T-helper 17 cell (primary cell): ENCODE measurements at regions not wholly inside any gene's neighbourhood (a gene's known extent, or its start where the extent isn't known, plus 50 kb on each side); places are given as distances from the start of the nearest gene placed in this dataset.

ENCODE experiments used
- ATAC-seq: fragments of 150-1000 bp; cut with Tn5 transposase; 2 replicates; pipeline ENCODE4 v1.10.0; 2021; ENCODE audit warnings: mild to moderate bottlenecking, moderate library complexity
- DNase-seq, 3 donors: peaks; one replicate each; pipeline versions ENCODE4 v3.0.0 to v3.0.0-alpha.2; 2020 to 2021
- H3K9me3 ChIP-seq: one replicate; pipeline ENCODE4 v1.7.0; 2013; ENCODE audit warnings: low read length, mild to moderate bottlenecking; ENCODE audit not compliant: control insufficient read depth, poor library complexity, severe bottlenecking
- H3K27ac Mint-ChIP-seq: one replicate; pipeline ENCODE4 v1.8.0; 2022; ENCODE audit warnings: mild to moderate bottlenecking, moderate library complexity, mixed read lengths
- H3K27me3 Mint-ChIP-seq: one replicate; pipeline ENCODE4 v1.8.0; 2022; ENCODE audit warnings: mixed read lengths
- H3K36me3 Mint-ChIP-seq: one replicate; pipeline ENCODE4 v1.8.0; 2022; ENCODE audit warnings: low read depth, mixed read lengths
- H3K4me1 Mint-ChIP-seq: one replicate; pipeline ENCODE4 v1.8.0; 2022; ENCODE audit warnings: mild to moderate bottlenecking, mixed read lengths
- H3K4me3 Mint-ChIP-seq: one replicate; pipeline ENCODE4 v1.8.0; 2022; ENCODE audit warnings: mild to moderate bottlenecking, moderate library complexity, mixed read lengths

DNA sequence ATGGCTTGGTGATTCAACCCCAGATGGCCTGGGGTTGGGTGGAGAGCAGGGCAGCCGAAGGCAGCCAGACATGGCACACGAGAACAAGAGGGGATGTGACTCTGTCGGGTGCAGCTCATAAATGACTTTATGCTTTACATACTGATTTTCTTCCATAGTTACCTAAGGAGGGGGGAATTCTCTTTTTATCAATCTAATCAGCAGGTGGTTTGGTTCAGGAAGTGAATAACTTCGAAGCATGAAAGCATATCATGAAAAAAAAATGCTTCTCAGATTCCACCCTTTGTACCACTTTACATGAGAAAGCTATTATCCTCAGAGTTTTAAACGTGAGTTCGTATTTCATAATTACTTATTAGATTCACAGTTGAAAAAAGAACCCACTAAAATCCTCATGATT is 908.9 kb upstream of the LCORL start:
- Mint-ChIP-seq H3K4me3 (no peak overlapping the region), H3K27ac (no peak overlapping the region), H3K27me3 (no peaks in the 10 kb centered on the region), H3K4me1 (no peaks in the 10 kb centered on the region), H3K36me3 (no peaks in the 10 kb centered on the region)
- DNase-seq (no peak), ATAC-seq (no peak)
- no peaks in the 10 kb centered on the region for H3K9me3 ChIP-seq

DNA sequence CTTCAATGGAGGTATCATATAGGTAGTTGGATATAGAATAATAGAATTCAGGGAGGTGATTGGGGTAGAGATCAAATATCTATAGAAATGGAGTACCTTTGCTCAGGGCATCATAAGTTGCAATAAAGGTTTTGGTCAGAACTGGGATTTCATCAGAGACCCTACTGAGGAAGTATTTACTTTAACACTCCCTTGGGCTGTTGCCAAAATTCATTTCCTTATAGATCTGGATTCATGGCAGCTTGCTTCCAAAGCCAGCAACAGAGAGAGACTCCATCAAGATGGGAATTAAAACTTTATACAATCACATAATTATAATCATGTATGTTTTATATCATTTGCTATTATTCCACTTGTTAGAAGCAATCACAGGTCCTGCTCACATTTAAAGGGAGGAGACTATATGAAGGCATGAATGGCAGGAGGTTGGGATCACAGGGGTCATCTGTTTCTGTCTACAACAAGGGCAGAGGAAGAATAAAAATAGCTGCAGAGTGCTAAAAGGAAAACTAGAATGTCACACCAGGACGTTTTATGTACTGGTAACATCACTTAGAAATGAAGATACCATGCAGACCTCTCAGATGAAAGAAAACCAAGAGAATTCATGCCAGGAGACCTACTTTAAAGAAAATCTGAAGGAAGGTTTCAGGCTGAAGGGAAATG is 902.1 kb upstream of the LCORL start:
- Mint-ChIP-seq H3K27ac (no peak overlapping the region), H3K4me3 (no peak overlapping the region), H3K36me3 (no peaks in the 10 kb centered on the region), H3K27me3 (no peaks in the 10 kb centered on the region), H3K4me1 (no peaks in the 10 kb centered on the region)
- no peak for DNase-seq
- no peak for ATAC-seq
- H3K9me3 ChIP-seq = no peaks in the 10 kb centered on the region

DNA sequence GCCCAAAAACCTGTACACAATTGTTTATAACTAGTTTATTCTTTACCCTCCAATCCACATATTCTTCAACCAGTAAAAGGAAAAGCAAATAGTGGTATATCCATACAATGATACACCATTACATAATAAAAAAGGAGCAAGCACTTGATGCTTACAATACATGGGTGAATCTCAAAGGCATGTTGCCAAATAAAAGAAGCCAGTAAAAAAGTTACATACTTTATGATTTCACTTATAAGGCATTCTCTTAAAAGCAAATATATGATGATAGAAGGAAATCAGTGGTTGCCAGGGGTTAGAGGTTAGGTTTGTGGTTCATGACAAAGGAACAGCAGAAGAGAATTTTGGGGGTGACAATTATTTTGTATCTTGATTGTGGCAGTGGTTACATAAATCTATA is 896.1 kb upstream of the LCORL start:
- no peak for DNase-seq
- Mint-ChIP-seq H3K4me1 (no peaks in the 10 kb centered on the region), H3K4me3 (no peak overlapping the region), H3K36me3 (no peaks in the 10 kb centered on the region), H3K27ac (no peak overlapping the region), H3K27me3 (no peaks in the 10 kb centered on the region)
- no peaks in the 10 kb centered on the region for H3K9me3 ChIP-seq
- ATAC-seq = no peak

DNA sequence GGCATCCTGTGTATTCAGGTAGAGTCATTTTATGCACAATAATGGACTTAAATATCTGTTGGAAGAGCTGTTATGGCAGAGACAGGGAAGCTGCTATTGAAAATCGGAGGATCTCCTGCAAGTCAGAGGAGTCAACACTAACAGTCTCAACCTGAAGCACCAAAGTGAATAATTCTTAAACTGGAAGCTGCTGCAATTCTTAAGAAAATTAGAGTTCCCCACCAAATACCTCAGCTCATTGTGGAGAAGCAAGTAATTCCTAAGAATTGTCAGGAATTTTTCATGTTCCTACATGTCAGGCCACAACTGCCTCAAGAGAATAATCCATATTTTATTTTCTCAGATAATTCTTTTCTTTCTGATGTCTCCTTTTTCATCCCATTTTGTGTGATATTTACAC is 892.6 kb upstream of the LCORL start:
- H3K4me3 Mint-ChIP-seq = no peak overlapping the region

DNA sequence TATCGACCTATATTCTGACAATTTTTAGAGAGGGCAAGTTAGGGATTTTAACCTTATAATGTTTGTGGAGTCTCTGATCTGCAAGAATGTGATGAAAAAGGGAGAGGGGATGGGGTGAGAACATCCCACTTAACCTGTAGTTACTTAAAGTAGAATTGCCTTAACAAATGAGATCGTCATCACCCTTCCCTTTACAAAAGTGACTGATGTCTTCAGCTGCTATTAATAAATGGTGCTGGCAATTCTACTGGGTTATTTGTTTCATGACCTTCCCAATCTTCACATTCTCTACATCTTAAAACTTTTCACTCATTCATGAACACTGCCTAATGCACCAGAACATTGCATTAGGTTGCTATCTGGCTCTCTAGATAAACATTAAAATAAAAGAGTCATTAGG is 873.4 kb upstream of the LCORL start:
- Mint-ChIP-seq H3K4me1 (no peaks in the 10 kb centered on the region), H3K27ac (no peak overlapping the region), H3K4me3 (no peak overlapping the region), H3K36me3 (no peaks in the 10 kb centered on the region), H3K27me3 (no peaks in the 10 kb centered on the region)
- ATAC-seq = no peak
- no peak for DNase-seq
- no peaks in the 10 kb centered on the region for H3K9me3 ChIP-seq

More for the DNA sequence above, 892.6 kb upstream of the LCORL start:
- H3K9me3 ChIP-seq = no peaks in the 10 kb centered on the region
- no peaks in the 10 kb centered on the region for H3K27me3 Mint-ChIP-seq
- no peak for ATAC-seq
- H3K27ac Mint-ChIP-seq = no peak overlapping the region
- no peaks in the 10 kb centered on the region for H3K4me1 Mint-ChIP-seq
- no peak for DNase-seq
- no peaks in the 10 kb centered on the region for H3K36me3 Mint-ChIP-seq

DNA sequence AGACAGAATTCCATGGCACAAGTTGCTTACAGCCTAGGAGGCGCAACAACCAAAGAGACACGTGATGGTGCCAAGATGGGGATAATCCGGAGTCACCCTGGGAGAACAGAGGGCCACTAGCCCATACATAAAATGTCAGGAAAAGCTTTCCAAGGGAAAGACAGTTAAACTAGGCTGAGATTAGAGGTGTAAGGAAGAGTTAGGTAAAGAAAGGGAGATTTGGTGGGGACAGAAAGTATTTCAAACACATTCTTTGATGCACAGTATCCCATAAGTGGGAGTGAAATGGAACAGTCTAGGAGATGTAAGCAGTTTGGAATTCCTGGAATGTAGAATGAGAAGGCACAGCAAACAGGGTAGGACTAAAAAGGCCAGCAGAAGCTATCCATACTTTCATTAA is 860.9 kb upstream of the LCORL start:
- no peaks in the 10 kb centered on the region for H3K36me3 Mint-ChIP-seq
- H3K27me3 Mint-ChIP-seq = no peaks in the 10 kb centered on the region
- ATAC-seq = no peak
- H3K4me3 Mint-ChIP-seq = no peak overlapping the region
- H3K4me1 Mint-ChIP-seq = no peaks in the 10 kb centered on the region
- H3K9me3 ChIP-seq = no peaks in the 10 kb centered on the region
- DNase-seq = no peak
- H3K27ac Mint-ChIP-seq = no peak overlapping the region

DNA sequence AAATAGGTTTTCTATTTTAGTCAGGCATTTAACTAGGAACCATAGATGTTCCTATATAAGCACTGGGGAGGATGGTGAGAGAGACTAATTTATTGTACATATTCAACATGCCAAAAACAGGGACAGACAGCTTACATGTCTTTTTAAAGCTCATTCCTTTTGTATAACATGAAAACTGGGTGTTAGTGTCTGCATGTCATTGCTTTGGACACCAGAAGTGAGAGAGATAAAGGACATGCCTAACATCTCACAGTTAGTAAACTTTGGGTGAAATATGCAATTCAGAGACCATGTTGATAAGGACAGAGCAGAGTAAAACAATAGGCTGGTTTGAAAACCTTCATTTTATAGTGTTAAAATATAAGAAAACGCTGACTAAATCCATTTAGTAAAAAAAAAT is 860.0 kb upstream of the LCORL start:
- DNase-seq = no peak
- no peaks in the 10 kb centered on the region for H3K9me3 ChIP-seq
- no peak for ATAC-seq
- no peak overlapping the region for H3K27ac Mint-ChIP-seq
- H3K27me3 Mint-ChIP-seq = no peaks in the 10 kb centered on the region
- no peaks in the 10 kb centered on the region for H3K4me1 Mint-ChIP-seq
- no peaks in the 10 kb centered on the region for H3K36me3 Mint-ChIP-seq
- no peak overlapping the region for H3K4me3 Mint-ChIP-seq

DNA sequence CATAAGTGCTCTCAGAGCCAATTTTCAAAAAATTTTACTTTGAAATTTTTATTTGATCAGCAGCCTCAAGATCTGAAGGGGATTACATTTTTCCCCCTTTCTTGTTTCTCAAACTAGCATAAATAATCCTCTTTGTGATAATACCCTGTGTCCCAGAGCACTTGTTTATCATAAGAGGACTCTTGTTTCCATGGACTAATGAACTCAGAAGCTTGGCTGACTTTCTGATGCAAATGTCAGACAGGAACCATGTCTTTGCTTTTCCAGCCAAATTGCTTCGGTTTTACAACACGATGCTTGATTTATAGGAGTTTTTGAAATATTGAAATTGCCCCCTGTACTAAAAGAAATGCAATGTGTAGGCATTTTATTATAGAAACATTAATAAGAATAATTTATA is 859.3 kb upstream of the LCORL start:
- H3K27me3 Mint-ChIP-seq = no peaks in the 10 kb centered on the region

DNA sequence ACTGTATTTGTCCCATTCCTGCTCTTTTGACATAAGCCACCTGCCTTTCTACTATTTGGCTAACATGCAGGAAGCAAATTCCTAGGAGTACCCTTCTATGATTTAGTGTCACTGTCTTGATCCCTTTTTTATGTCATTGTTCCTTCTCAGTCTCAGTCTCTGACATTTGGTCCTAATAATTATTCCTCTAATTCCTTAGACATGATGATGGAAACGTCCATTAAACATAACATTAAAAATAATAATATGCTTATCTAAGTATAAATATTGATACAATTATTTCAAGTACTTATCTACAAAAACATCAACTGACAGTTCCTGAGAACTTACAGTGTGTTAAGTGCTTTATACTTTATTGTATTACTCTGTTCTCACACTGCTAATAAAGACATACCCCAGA is 857.0 kb upstream of the LCORL start:
- no peak for ATAC-seq
- Mint-ChIP-seq H3K27ac (no peak overlapping the region), H3K36me3 (no peaks in the 10 kb centered on the region), H3K4me1 (no peaks in the 10 kb centered on the region), H3K4me3 (no peak overlapping the region), H3K27me3 (no peaks in the 10 kb centered on the region)
- DNase-seq = no peak
- H3K9me3 ChIP-seq = no peaks in the 10 kb centered on the region

More for the DNA sequence above, 859.3 kb upstream of the LCORL start:
- H3K4me1 Mint-ChIP-seq = no peaks in the 10 kb centered on the region
- no peaks in the 10 kb centered on the region for H3K9me3 ChIP-seq
- DNase-seq (no peak), ATAC-seq (no peak)
- H3K27ac Mint-ChIP-seq = no peak overlapping the region
- H3K36me3 Mint-ChIP-seq = no peaks in the 10 kb centered on the region
- no peak overlapping the region for H3K4me3 Mint-ChIP-seq

DNA sequence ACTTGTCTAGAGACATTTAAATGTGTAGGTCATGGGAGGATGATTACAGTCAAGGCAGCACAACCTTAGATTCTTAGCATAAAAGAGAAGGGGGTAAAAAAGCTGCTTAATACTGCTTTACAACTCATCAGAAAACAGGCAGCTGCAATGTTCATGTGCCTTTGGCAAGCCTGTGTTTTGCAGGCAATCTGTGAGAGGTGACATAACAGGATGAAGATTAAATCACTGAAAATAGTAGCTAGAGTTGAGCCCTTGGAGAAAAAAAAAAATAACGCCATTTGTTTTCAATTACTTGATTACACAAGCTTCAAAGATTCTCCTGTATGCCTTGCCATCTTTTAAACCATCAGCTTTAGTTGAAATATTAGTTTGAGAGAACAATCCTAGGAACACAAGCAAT is 847.6 kb upstream of the LCORL start:
- Mint-ChIP-seq H3K27ac (no peak overlapping the region), H3K36me3 (no peaks in the 10 kb centered on the region), H3K4me3 (no peak overlapping the region), H3K27me3 (no peaks in the 10 kb centered on the region), H3K4me1 (no peaks in the 10 kb centered on the region)
- no peaks in the 10 kb centered on the region for H3K9me3 ChIP-seq
- DNase-seq = no peak
- ATAC-seq = no peak

DNA sequence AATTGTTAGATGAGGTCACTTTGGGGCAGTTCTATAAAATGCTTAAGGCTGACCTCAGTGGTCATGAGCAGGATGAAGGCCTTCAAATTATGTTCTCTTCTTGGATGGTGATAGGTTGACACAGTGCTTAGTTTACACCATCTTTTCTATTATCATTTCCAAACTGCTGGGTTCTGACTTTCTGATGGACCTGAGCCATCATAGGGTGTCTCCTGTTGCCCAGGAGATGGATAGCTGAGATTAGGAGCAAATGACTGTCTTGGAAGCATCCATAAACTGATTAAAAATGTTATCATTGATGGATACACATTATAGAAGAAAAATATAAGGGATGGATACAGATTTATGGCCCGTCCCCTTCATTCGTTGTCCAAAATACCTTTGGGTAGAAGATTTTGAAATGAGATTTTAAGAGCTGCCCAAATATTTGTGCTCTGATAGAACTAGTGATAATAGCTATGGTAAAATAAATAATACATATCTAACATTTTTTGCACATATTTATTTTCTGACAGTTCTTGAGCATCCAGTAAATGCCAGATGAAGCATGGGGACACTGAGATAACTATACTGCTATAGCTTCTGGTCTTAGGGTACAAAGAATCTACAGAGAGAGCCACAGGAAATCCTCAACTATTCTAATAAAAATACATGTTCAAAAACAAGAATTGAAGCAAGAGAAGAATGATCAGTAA is 839.4 kb upstream of the LCORL start:
- H3K4me3 Mint-ChIP-seq = no peak overlapping the region
- H3K27me3 Mint-ChIP-seq = no peaks in the 10 kb centered on the region
- DNase-seq = no peak
- H3K36me3 Mint-ChIP-seq = no peaks in the 10 kb centered on the region
- no peak for ATAC-seq
- no peaks in the 10 kb centered on the region for H3K4me1 Mint-ChIP-seq
- H3K9me3 ChIP-seq = peaks cover 2% of the 10 kb centered on the region
- no peak overlapping the region for H3K27ac Mint-ChIP-seq

DNA sequence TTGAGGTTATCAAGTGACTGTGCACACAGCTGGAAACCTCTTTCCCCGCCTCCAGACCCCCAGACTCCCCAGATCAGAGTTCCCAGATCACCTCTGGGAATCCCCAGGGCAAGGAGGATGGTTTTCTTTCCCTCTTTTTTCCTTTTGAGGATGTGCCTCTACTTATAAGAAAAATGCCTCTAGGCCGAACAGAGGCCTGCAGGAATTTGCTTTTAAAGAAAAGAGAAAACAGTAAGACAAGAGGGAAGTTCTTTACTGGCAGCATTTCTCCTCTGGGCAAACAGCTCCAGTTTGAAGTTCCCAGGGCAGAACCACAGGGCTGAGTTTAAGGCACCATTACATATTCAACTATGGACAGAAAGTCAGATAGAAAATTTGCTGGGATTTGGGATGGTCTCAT is 837.9 kb upstream of the LCORL start:
- ATAC-seq (no peak), DNase-seq (no peak)
- Mint-ChIP-seq H3K27ac (no peak overlapping the region), H3K4me3 (no peak overlapping the region), H3K27me3 (no peaks in the 10 kb centered on the region), H3K36me3 (no peaks in the 10 kb centered on the region), H3K4me1 (no peaks in the 10 kb centered on the region)
- H3K9me3 ChIP-seq = peaks cover 2% of the 10 kb centered on the region

DNA sequence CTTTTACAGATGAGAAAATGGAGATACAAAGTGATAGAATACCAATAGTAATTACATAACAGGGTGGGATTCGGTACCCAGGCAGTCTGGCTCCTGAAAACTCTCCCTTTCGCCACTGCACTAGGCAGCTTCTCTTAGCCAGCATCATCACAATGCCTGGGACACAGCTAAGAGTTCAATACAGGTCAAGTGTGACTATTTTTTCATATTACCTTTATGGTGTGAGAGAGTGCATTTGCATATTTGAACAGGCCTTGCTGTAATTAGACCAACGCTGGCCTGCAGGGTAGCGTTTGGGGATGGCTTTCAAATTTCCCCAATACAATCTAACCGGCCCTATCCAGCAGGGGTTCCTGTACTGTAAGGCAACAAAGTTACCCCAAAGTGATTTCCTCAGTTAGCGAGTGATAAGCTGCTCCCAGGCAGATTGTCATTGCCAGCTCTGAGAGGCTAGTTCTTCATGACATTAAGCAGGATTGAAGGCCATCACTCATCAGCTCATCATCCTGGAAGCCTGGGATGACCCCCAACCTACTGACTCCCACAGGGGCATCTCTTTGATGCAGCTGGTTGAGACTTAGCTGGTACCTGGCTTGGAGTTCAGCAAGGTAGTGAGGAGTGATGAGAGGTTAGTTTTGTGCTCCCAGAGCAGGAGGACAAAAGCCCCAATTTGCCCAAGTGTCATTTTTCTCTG is 836.8 kb upstream of the LCORL start:
- Mint-ChIP-seq H3K27ac (no peak overlapping the region), H3K36me3 (no peaks in the 10 kb centered on the region), H3K4me1 (no peaks in the 10 kb centered on the region), H3K27me3 (no peaks in the 10 kb centered on the region), H3K4me3 (no peak overlapping the region)
- ATAC-seq = no peak
- DNase-seq = no peak
- H3K9me3 ChIP-seq = peaks cover 2% of the 10 kb centered on the region

DNA sequence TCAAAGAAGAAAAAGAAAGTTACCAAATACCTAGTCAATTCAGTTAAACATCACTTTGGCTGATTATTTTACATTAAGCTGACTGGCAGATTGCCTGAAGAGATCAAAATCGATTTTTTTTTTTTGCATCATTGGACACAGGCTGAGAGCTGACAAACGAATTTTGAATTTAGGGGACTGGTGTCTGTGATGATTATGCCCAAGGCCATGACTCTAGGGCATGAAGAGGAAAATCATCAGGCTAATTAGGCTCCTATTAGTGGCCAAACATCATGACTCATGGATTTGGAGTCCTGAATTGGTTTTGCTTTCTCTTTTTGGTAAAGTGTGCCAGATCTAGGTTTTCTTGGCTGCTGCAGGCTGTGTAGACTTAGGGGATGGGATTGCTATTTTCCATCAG is 829.3 kb upstream of the LCORL start:
- H3K4me3 Mint-ChIP-seq = no peak overlapping the region
- no peak overlapping the region for H3K27ac Mint-ChIP-seq
- H3K9me3 ChIP-seq = no peaks in the 10 kb centered on the region
- DNase-seq (no peak), ATAC-seq (no peak)
- H3K27me3 Mint-ChIP-seq = no peaks in the 10 kb centered on the region
- H3K36me3 Mint-ChIP-seq = no peaks in the 10 kb centered on the region
- H3K4me1 Mint-ChIP-seq = no peaks in the 10 kb centered on the region
